Fibroblast of lung (primary cell): ENCODE measurements at regions not wholly inside any gene's neighbourhood (a gene's known extent, or its start where the extent isn't known, plus 50 kb on each side); places are given as distances from the start of the nearest gene placed in this dataset.

Source experiments
- DNase-seq, 2 donors: peaks; one replicate each; pipeline versions ENCODE4 v3.0.0 to v3.0.0-alpha.2; 2010; ENCODE audit warnings: low read depth in 2 of 2
- H2AFZ ChIP-seq: 2 replicates; pipeline ENCODE4 v1.5.1; 2012; ENCODE audit warnings: low read length, control low read depth, inconsistent platforms
- H3K27ac ChIP-seq: 2 replicates; pipeline ENCODE4 v1.5.1; 2011; ENCODE audit warnings: low read length, control low read depth; ENCODE audit not compliant: insufficient read depth
- H3K27me3 ChIP-seq: 2 replicates; pipeline ENCODE4 v1.5.1; 2011; ENCODE audit warnings: mild to moderate bottlenecking, low read length; ENCODE audit not compliant: control insufficient read depth, insufficient read depth
- H3K36me3 ChIP-seq: 2 replicates; pipeline ENCODE4 v1.5.1; 2011; ENCODE audit warnings: low read length; ENCODE audit not compliant: control insufficient read depth, insufficient read depth
- H3K4me1 ChIP-seq: 2 replicates; pipeline ENCODE4 v1.5.1; 2011; ENCODE audit warnings: low read length; ENCODE audit not compliant: control insufficient read depth, insufficient read depth; ENCODE audit errors: extremely low read depth
- H3K4me2 ChIP-seq: 2 replicates; pipeline ENCODE4 v1.5.1; 2011; ENCODE audit warnings: low read length, control low read depth; ENCODE audit not compliant: insufficient read depth; ENCODE audit errors: extremely low read depth
- H3K4me3 ChIP-seq, 4 experiments: fragments of 200-600 bp in 1 of 4; sonication (generic) in 1 of 4; replicated peaks in 1 of 4; 2 replicates each; pipeline ENCODE4 v1.5.1; 2011 to 2016; ENCODE audit warnings: low read length in 4 of 4, low read depth in 3 of 4, mild to moderate bottlenecking in 3 of 4, control low read depth in 2 of 4, inconsistent platforms in 1 of 4, mixed read lengths in 1 of 4; ENCODE audit not compliant: insufficient read depth in 1 of 4; ENCODE audit errors: control extremely low read depth in 1 of 4
- H3K79me2 ChIP-seq: 2 replicates; pipeline ENCODE4 v1.5.1; 2012; ENCODE audit warnings: mild to moderate bottlenecking, low read length, inconsistent platforms; ENCODE audit not compliant: control insufficient read depth, insufficient read depth
- H3K9ac ChIP-seq: 2 replicates; pipeline ENCODE4 v1.5.1; 2011; ENCODE audit warnings: mild to moderate bottlenecking, low read length, control low read depth; ENCODE audit not compliant: insufficient read depth
- H3K9me3 ChIP-seq: 2 replicates; pipeline ENCODE4 v1.5.1; 2012; ENCODE audit warnings: low read depth, low read length; ENCODE audit not compliant: control insufficient read depth, insufficient read depth
- H4K20me1 ChIP-seq: 2 replicates; pipeline ENCODE4 v1.5.1; 2011; ENCODE audit warnings: low read length; ENCODE audit not compliant: control insufficient read depth, insufficient read depth; ENCODE audit errors: extremely low read depth
- CTCF ChIP-seq, 2 donors: IDR thresholded peaks in 1 of 2; conservative IDR thresholded peaks in 1 of 2; 1 replicate in 1 of 2; 2 replicates in 1 of 2; pipeline ENCODE4 v1.5.1; 2011 to 2012; ENCODE audit warnings: low read length in 2 of 2, control low read depth in 1 of 2, inconsistent platforms in 1 of 2, low read depth in 1 of 2, mild to moderate bottlenecking in 1 of 2
- EZH2 ChIP-seq: IDR thresholded peaks from 2 replicates; pipeline ENCODE4 v1.5.1; 2012; ENCODE audit warnings: low read length, control low read depth, mild to moderate bottlenecking; ENCODE audit errors: missing control alignments

GRCh38 chr1:193807208-193807607 lies 620.8 kb upstream of the B3GALT2 start:
- Histone ChIP-seq H3K36me3 (no peaks in the 10 kb centered on the region), H3K9me3 (no peaks in the 10 kb centered on the region), H3K9ac (no peak overlapping the region), H2AFZ (no peak overlapping the region), H3K4me3 (no peak overlapping the region), H3K27me3 (no peaks in the 10 kb centered on the region), H3K27ac (no peak overlapping the region), H4K20me1 (no peaks in the 10 kb centered on the region), H3K4me1 (no peaks in the 10 kb centered on the region), H3K79me2 (no peaks in the 10 kb centered on the region), H3K4me2 (no peak overlapping the region)
- TF ChIP-seq CTCF (conservative IDR thresholded peaks at IDR 0.05 in 1 of 2, IDR thresholded peaks at IDR 0.05 in 1 of 2; ENCODE audit: low read depth in 1 of 2, low read length in 2 of 2) = no peak
- TF ChIP-seq EZH2 = no peak
- no peak for DNase-seq

DNA sequence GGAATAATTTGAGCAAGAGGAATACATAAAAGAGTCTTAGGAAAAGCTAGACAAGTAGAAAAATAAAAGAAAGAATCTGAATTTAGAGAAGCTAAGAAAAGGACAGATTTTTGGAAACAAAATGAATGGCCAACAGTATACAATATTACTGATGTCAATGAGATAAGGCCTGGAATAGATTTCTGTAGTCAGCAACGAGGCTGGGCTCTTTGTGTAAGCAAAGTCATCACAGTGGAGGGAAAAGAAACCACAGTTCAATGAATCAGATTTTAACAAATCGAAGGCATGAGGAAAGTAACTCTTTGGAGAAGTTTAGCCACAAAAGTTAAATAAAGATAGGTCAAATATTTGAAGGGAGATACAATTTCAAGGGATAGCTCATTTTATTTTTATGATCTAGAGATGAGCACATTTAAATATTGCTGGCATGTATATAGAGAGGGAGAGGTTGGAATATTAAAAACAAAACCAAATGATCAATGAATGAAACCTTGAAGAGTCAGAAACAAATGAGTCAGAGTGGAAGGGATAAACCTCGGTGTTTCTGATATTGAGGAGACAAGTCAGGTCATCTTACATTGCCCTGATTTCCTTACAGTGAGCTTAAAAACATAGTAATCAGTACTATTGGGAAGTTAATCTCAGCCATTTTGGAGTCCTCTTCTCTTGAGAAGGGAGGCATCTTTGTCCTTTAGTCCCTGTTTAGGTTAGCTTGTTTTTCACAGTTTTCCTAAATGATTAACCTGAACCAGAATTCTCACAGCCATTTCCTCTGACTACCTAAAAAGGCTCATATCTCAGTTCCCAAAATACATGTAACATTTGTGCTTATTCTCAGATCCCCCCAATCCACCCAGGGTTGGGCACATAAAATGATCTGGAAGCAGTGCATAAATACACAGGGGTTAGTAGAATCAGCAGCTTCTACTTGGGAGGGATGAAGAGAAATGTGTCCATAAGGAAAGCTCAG lies 620.0 kb upstream of the B3GALT2 start:
- H3K4me1 ChIP-seq = no peaks in the 10 kb centered on the region
- H4K20me1 ChIP-seq = no peaks in the 10 kb centered on the region
- H3K36me3 ChIP-seq = no peaks in the 10 kb centered on the region
- no peak overlapping the region for H3K9ac ChIP-seq
- peak in 1 of 2 donors; percentile 11 for DNase-seq
- H3K27ac ChIP-seq = no peak overlapping the region
- H3K9me3 ChIP-seq = no peaks in the 10 kb centered on the region
- H2AFZ ChIP-seq = no peak overlapping the region
- no peak for TF ChIP-seq CTCF (conservative IDR thresholded peaks at IDR 0.05 in 1 of 2, IDR thresholded peaks at IDR 0.05 in 1 of 2; ENCODE audit: low read depth in 1 of 2, low read length in 2 of 2)
- TF ChIP-seq EZH2 = no peak
- H3K4me2 ChIP-seq = no peak overlapping the region
- H3K79me2 ChIP-seq = no peaks in the 10 kb centered on the region
- H3K27me3 ChIP-seq = no peaks in the 10 kb centered on the region
- H3K4me3 ChIP-seq = no peak overlapping the region

DNA sequence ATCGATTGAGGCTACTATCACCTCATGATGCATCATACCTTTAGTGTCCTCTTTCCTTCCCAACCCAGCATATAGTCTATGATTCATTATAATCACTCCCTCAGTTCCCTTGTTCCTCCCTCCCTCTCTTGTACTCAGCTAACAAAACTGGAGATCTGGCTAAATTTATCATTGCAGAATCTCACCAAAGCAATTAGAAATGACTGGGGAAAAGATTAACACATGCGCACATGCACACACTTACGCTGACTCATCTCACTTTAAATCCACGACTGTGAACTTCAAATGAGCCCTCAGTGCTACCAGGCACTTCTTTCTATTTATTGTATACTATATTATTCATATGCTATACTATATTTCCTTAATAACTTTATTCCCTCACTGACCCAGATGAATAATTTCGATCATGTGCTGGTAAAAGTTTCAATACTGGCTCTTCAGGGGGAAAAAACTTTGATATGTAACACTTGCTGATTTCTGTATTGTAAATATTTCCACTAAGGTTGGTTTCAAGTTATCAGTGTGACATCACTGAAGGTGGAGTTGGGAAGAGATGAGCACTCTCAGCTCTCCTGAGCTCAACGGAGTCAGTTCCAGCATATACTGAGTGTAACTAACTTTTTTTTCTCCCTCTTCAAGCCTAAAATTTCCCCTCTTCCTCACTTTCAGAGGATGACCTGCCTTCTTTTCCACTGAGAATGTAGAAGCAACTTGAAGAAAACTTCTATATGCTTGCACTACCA lies 613.7 kb upstream of the B3GALT2 start:
- H3K4me2 ChIP-seq = no peak overlapping the region
- no peak overlapping the region for H2AFZ ChIP-seq
- peak in 1 of 2 donors; percentile 35 for DNase-seq

More for the DNA sequence above, 613.7 kb upstream of the B3GALT2 start:
- H3K9ac ChIP-seq = no peak overlapping the region
- no peaks in the 10 kb centered on the region for H3K9me3 ChIP-seq
- H3K79me2 ChIP-seq = no peaks in the 10 kb centered on the region
- no peak overlapping the region for H3K4me3 ChIP-seq
- H3K36me3 ChIP-seq = no peaks in the 10 kb centered on the region
- TF ChIP-seq CTCF (conservative IDR thresholded peaks at IDR 0.05 in 1 of 2, IDR thresholded peaks at IDR 0.05 in 1 of 2; ENCODE audit: low read depth in 1 of 2, low read length in 2 of 2) (no peak), EZH2 (no peak)
- no peak overlapping the region for H3K27ac ChIP-seq
- no peaks in the 10 kb centered on the region for H3K4me1 ChIP-seq
- no peaks in the 10 kb centered on the region for H4K20me1 ChIP-seq
- no peaks in the 10 kb centered on the region for H3K27me3 ChIP-seq
